HepG2 (cell line): ENCODE measurements at regions not wholly inside any gene's neighbourhood (a gene's known extent, or its start where the extent isn't known, plus 50 kb on each side); places are given as distances from the start of the nearest gene placed in this dataset.

Experiments
- DMAP1 ChIP-seq: IDR thresholded peaks from 2 replicates; pipeline ENCODE4 v1.6.1; 2016
- ETV5 ChIP-seq: IDR thresholded peaks from 2 replicates; pipeline ENCODE4 v1.6.1; 2018; ENCODE audit warnings: missing biosample characterization, missing genetic modification reagents, inconsistent platforms, borderline replicate concordance
- FOXM1 ChIP-seq: sonication (generic); formaldehyde crosslinking; IDR thresholded peaks from 2 replicates; pipeline ENCODE4 v1.5.0; 2020; ENCODE audit warnings: missing genetic modification reagents
- GABPA ChIP-seq, 2 experiments: IDR thresholded peaks; 2 replicates each; pipeline ENCODE4 v1.6.1; 2011 to 2016; ENCODE audit warnings: low read depth in 2 of 2, low read length in 1 of 2, missing biosample characterization in 1 of 2, missing genetic modification characterization in 1 of 2
- GLI4 ChIP-seq: sonication (generic); formaldehyde crosslinking; IDR thresholded peaks from 2 replicates; pipeline ENCODE4 v1.5.1; 2020; ENCODE audit warnings: missing genetic modification reagents, mild to moderate bottlenecking, moderate library complexity, borderline replicate concordance
- MAZ ChIP-seq, 2 experiments: sonication (generic) in 1 of 2; formaldehyde crosslinking in 1 of 2; IDR thresholded peaks; 2 replicates each; pipeline versions ENCODE4 v1.5.0 to v1.6.1; 2012 to 2020; ENCODE audit warnings: low read depth in 2 of 2, mild to moderate bottlenecking in 2 of 2, borderline replicate concordance in 1 of 2, improper control_type of control experiment in 1 of 2, low read length in 1 of 2, missing genetic modification reagents in 1 of 2, moderate library complexity in 1 of 2
- SKI ChIP-seq: fragments of 450-650 bp; IDR thresholded peaks from one replicate; pipeline ENCODE4 v1.6.1; 2018; ENCODE audit warnings: mild to moderate bottlenecking; ENCODE audit not compliant: partially characterized antibody
- SMARCE1 ChIP-seq: fragments of 450-650 bp; IDR thresholded peaks from 2 replicates; pipeline ENCODE4 v1.6.1; 2017; ENCODE audit warnings: borderline replicate concordance
- XRCC5 ChIP-seq: fragments of 200-400 bp; formaldehyde crosslinking; optimal IDR thresholded peaks from 2 replicates; pipeline ENCODE3; 2017; ENCODE audit warnings: mild to moderate bottlenecking, low read length
- ZC3H4 ChIP-seq: sonication (generic); formaldehyde crosslinking; IDR thresholded peaks from 2 replicates; pipeline ENCODE4 v1.4.0; 2020; ENCODE audit warnings: missing genetic modification reagents, borderline replicate concordance
- ZNF326 ChIP-seq: sonication (generic); formaldehyde crosslinking; IDR thresholded peaks from 2 replicates; pipeline ENCODE4 v1.4.0; 2020; ENCODE audit warnings: missing genetic modification reagents, borderline replicate concordance
- ZNF549 ChIP-seq: sonication (generic); formaldehyde crosslinking; IDR thresholded peaks from 2 replicates; pipeline ENCODE4 v1.5.0; 2020; ENCODE audit warnings: missing genetic modification reagents
- ZNF556 ChIP-seq: sonication (generic); formaldehyde crosslinking; IDR thresholded peaks from 2 replicates; pipeline ENCODE4 v1.4.0; 2020; ENCODE audit warnings: mild to moderate bottlenecking, missing genetic modification reagents, borderline replicate concordance
- ZNF781 ChIP-seq: sonication (generic); formaldehyde crosslinking; IDR thresholded peaks from 2 replicates; pipeline ENCODE4 v1.5.1; 2020; ENCODE audit warnings: borderline replicate concordance, mild to moderate bottlenecking, missing genetic modification reagents; ENCODE audit errors: not compliant biosample characterization
- ZNF83 ChIP-seq: sonication (generic); formaldehyde crosslinking; IDR thresholded peaks from 2 replicates; pipeline ENCODE4 v1.4.0; 2020; ENCODE audit warnings: missing genetic modification reagents, mild to moderate bottlenecking, borderline replicate concordance
- TF ChIP-seq, protein P1 (sequence below): sonication (generic); formaldehyde crosslinking; IDR thresholded peaks from 2 replicates; pipeline ENCODE4 v1.4.0; 2020; ENCODE audit warnings: missing genetic modification reagents, borderline replicate concordance
- TF ChIP-seq, protein P2 (sequence below): sonication (generic); formaldehyde crosslinking; IDR thresholded peaks from 2 replicates; pipeline ENCODE4 v1.4.0; 2020; ENCODE audit warnings: missing genetic modification reagents
- TF ChIP-seq, protein P3 (sequence below): sonication (generic); formaldehyde crosslinking; IDR thresholded peaks from 2 replicates; pipeline ENCODE4 v1.4.0; 2020; ENCODE audit warnings: missing genetic modification reagents, borderline replicate concordance

DNA sequence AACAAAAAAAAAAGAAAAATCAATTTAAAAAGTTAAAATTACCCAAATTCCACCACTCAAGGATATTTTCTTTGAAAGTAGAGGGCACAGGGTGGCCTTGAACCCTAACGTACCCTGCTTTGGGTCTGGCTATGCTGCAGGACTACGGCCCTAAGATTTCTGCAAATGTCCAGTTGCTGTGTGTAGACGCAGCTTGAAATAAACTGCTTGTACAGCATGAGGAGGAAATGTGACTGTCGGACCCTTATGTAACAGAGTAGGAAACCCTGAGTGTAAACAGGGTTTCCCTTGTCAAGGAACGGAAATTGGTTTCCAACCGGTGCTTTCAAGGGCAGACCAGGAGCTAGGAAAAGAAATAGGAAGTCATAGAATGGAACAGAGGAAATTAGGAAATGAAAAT is 60.7 kb upstream of the SHLD1 start (continued):
- TF ChIP-seq GLI4 = no peak
- TF ChIP-seq XRCC5 = no peak
- TF ChIP-seq SMARCE1 = no peak
- TF ChIP-seq ZNF326 (CRISPR knock-in tag) = no peak
- TF ChIP-seq ZNF549 (CRISPR knock-in tag) = no peak
- no peak for TF ChIP-seq ZC3H4 (CRISPR knock-in tag)
- TF ChIP-seq MAZ (IDR thresholded peaks at IDR 0.05; ENCODE audit: borderline replicate concordance, low read depth, low read length) = no peak
- TF ChIP-seq MAZ (CRISPR knock-in tag; IDR thresholded peaks at IDR 0.05; ENCODE audit: low read depth) = no peak
- no peak for TF ChIP-seq ZNF781 (CRISPR knock-in tag)
- TF ChIP-seq, protein P1, sequence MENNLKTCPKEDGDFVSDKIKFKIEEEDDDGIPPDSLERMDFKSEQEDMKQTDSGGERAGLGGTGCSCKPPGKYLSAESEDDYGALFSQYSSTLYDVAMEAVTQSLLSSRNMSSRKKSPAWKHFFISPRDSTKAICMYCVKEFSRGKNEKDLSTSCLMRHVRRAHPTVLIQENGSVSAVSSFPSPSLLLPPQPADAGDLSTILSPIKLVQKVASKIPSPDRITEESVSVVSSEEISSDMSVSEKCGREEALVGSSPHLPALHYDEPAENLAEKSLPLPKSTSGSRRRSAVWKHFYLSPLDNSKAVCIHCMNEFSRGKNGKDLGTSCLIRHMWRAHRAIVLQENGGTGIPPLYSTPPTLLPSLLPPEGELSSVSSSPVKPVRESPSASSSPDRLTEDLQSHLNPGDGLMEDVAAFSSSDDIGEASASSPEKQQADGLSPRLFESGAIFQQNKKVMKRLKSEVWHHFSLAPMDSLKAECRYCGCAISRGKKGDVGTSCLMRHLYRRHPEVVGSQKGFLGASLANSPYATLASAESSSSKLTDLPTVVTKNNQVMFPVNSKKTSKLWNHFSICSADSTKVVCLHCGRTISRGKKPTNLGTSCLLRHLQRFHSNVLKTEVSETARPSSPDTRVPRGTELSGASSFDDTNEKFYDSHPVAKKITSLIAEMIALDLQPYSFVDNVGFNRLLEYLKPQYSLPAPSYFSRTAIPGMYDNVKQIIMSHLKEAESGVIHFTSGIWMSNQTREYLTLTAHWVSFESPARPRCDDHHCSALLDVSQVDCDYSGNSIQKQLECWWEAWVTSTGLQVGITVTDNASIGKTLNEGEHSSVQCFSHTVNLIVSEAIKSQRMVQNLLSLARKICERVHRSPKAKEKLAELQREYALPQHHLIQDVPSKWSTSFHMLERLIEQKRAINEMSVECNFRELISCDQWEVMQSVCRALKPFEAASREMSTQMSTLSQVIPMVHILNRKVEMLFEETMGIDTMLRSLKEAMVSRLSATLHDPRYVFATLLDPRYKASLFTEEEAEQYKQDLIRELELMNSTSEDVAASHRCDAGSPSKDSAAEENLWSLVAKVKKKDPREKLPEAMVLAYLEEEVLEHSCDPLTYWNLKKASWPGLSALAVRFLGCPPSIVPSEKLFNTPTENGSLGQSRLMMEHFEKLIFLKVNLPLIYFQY (CRISPR knock-in tag) = no peak
- no peak for TF ChIP-seq DMAP1
- TF ChIP-seq, protein P2, sequence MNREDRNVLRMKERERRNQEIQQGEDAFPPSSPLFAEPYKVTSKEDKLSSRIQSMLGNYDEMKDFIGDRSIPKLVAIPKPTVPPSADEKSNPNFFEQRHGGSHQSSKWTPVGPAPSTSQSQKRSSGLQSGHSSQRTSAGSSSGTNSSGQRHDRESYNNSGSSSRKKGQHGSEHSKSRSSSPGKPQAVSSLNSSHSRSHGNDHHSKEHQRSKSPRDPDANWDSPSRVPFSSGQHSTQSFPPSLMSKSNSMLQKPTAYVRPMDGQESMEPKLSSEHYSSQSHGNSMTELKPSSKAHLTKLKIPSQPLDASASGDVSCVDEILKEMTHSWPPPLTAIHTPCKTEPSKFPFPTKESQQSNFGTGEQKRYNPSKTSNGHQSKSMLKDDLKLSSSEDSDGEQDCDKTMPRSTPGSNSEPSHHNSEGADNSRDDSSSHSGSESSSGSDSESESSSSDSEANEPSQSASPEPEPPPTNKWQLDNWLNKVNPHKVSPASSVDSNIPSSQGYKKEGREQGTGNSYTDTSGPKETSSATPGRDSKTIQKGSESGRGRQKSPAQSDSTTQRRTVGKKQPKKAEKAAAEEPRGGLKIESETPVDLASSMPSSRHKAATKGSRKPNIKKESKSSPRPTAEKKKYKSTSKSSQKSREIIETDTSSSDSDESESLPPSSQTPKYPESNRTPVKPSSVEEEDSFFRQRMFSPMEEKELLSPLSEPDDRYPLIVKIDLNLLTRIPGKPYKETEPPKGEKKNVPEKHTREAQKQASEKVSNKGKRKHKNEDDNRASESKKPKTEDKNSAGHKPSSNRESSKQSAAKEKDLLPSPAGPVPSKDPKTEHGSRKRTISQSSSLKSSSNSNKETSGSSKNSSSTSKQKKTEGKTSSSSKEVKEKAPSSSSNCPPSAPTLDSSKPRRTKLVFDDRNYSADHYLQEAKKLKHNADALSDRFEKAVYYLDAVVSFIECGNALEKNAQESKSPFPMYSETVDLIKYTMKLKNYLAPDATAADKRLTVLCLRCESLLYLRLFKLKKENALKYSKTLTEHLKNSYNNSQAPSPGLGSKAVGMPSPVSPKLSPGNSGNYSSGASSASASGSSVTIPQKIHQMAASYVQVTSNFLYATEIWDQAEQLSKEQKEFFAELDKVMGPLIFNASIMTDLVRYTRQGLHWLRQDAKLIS = no peak
- TF ChIP-seq, protein P3, sequence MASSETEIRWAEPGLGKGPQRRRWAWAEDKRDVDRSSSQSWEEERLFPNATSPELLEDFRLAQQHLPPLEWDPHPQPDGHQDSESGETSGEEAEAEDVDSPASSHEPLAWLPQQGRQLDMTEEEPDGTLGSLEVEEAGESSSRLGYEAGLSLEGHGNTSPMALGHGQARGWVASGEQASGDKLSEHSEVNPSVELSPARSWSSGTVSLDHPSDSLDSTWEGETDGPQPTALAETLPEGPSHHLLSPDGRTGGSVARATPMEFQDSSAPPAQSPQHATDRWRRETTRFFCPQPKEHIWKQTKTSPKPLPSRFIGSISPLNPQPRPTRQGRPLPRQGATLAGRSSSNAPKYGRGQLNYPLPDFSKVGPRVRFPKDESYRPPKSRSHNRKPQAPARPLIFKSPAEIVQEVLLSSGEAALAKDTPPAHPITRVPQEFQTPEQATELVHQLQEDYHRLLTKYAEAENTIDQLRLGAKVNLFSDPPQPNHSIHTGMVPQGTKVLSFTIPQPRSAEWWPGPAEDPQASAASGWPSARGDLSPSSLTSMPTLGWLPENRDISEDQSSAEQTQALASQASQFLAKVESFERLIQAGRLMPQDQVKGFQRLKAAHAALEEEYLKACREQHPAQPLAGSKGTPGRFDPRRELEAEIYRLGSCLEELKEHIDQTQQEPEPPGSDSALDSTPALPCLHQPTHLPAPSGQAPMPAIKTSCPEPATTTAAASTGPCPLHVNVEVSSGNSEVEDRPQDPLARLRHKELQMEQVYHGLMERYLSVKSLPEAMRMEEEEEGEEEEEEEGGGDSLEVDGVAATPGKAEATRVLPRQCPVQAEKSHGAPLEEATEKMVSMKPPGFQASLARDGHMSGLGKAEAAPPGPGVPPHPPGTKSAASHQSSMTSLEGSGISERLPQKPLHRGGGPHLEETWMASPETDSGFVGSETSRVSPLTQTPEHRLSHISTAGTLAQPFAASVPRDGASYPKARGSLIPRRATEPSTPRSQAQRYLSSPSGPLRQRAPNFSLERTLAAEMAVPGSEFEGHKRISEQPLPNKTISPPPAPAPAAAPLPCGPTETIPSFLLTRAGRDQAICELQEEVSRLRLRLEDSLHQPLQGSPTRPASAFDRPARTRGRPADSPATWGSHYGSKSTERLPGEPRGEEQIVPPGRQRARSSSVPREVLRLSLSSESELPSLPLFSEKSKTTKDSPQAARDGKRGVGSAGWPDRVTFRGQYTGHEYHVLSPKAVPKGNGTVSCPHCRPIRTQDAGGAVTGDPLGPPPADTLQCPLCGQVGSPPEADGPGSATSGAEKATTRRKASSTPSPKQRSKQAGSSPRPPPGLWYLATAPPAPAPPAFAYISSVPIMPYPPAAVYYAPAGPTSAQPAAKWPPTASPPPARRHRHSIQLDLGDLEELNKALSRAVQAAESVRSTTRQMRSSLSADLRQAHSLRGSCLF (CRISPR knock-in tag) = no peak
- no peak for TF ChIP-seq FOXM1 (CRISPR knock-in tag)
- no peak for TF ChIP-seq ZNF83
- no peak for TF ChIP-seq SKI
- TF ChIP-seq ETV5 = peak; percentile 96; the same call in 1 of the 2 replicates
- TF ChIP-seq ZNF556 = no peak
- no peak for TF ChIP-seq GABPA (IDR thresholded peaks at IDR 0.05; ENCODE audit: low read depth, low read length)
- TF ChIP-seq GABPA (CRISPR knock-in tag; IDR thresholded peaks at IDR 0.05; ENCODE audit: low read depth) = peak; percentile 71
